ENCODE measurements at regions not wholly inside any gene's neighbourhood (a gene's known extent, or its start where the extent isn't known, plus 50 kb on each side); places are given as distances from the start of the nearest gene placed in this dataset.

DNA sequence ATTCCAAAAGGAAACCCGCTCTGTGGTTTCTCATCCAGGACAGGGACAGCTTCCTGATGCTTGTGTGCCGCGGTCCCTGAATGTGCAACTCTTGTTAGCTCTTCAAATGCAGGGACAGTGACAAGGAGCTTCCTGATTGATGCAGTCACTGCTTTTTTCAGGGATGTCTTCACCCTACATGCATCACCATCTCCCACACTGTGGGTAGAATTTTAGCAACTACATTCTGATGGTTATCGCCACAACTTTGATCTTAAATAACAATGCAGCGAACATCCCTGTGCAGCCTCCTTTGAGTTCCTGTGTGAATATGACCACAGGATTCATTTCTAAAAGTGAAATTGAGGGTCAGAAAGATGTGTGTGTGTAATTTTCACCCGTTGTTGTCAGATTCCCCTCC is 115.0 kb downstream of the GGTLC2 start:
- DNase-seq: no peak
- H3K36me3 ChIP-seq (replicated peaks in 1 of 2; ENCODE audit: insufficient read depth in 1 of 2, low read depth in 2 of 2): no peaks in the 10 kb centered on the region
- TF ChIP-seq CTCF (IDR thresholded peaks at IDR 0.05) (no peak), POLR2A (IDR thresholded peaks at IDR 0.05) (no peak)

GRCh38 chr22:22759889-22760546 is 115.6 kb downstream of the GGTLC2 start:
- Histone ChIP-seq H3K27me3 (no peaks in the 10 kb centered on the region), H3K27ac (no peak overlapping the region), H3K9me3 (no peaks in the 10 kb centered on the region), H3K36me3 (replicated peaks in 1 of 2; ENCODE audit: insufficient read depth in 1 of 2, low read depth in 2 of 2) (no peaks in the 10 kb centered on the region), H3K4me3 (no peak overlapping the region), H3K4me1 (no peaks in the 10 kb centered on the region)
- intact Hi-C loops (cut with DNase I): no loop called here
- ATAC-seq (no peak), DNase-seq (no peak)
- TF ChIP-seq POLR2A (IDR thresholded peaks at IDR 0.05): no peak
- TF ChIP-seq CTCF (IDR thresholded peaks at IDR 0.05): no peak
- WGBS, 2 donors: 78 to 79% methylated on average over 7 of the region's 7 CpGs

More for the DNA sequence above, 115.0 kb downstream of the GGTLC2 start:
- intact Hi-C loops (cut with DNase I): no loop called here
- Histone ChIP-seq H3K4me3 (no peak overlapping the region), H3K27ac (no peak overlapping the region), H3K27me3 (no peaks in the 10 kb centered on the region), H3K4me1 (peaks cover under 1% of the 10 kb centered on the region), H3K9me3 (no peaks in the 10 kb centered on the region)
- 64% methylated on average over 6 of the region's 6 CpGs for WGBS, 2 donors
- no peak for ATAC-seq

DNA sequence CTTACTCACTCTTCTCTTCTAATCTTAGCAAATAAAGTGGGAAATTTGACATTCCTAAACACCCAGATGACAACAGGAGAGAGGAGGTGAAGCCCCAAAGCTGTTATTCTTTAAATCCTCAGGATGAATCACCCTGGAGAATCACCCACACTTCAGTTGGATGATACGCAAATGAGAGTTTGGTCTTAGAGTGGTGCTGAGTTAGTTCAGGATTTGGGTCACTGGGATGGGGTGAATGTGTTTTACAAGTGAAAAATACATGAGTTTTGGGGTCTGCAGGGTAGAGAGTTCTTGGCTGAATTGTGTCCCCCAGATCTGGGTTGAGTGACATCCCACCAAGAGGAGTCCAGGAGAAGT is 117.2 kb downstream of the GGTLC2 start:
- Histone ChIP-seq H3K4me1 (no peaks in the 10 kb centered on the region), H3K4me3 (no peak overlapping the region), H3K27ac (no peak overlapping the region), H3K27me3 (no peaks in the 10 kb centered on the region), H3K36me3 (replicated peaks in 1 of 2; ENCODE audit: insufficient read depth in 1 of 2, low read depth in 2 of 2) (no peaks in the 10 kb centered on the region), H3K9me3 (no peaks in the 10 kb centered on the region)
- ATAC-seq: no peak
- WGBS, 2 donors: 86 to 100% methylated on average over 1 of the region's 1 CpG
- no peak for TF ChIP-seq CTCF (IDR thresholded peaks at IDR 0.05)
- TF ChIP-seq POLR2A (IDR thresholded peaks at IDR 0.05): no peak
- intact Hi-C loops (cut with DNase I): no loop called here
- DNase-seq: no peak

DNA sequence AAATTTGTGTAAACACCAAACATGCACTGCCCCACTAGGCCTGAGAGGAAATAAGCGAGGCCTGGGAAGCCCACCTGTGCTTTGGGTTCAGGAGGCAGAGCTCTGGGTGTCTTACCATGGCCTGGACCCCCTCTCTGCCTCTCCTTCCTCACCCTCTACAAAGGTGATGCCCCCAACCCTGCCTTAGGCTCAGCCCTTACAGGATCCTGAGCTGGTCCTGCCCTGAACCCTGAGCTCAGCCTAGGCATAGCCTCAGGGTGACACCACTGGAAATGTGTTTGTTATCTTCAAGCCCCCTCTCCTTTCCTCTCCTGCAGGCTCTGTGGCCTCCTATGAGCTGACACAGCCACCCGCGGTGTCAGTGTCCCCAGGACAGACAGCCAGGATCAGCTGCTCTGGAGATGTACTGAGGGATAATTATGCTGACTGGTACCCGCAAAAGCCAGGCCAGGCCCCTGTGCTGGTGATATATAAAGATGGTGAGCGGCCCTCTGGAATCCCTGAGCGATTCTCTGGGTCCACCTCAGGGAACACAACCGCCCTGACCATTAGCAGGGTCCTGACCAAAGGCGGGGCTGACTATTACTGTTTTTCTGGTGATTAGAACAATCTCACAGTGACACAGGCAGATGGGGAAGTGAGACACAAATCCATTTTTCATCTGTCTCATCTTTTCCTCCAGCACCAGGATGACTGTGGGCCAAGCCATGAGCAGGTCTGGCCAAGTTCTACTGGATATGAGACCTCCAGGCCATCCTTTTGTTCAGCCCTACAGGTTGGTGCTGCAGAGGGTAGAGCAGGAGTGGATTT is 117.8 kb downstream of the GGTLC2 start:
- intact Hi-C loops (cut with DNase I): no loop called here
- no peaks in the 10 kb centered on the region for H3K4me1 ChIP-seq
- WGBS, 2 donors: 71 to 83% methylated on average over 8 of the region's 8 CpGs
- H3K27me3 ChIP-seq: no peaks in the 10 kb centered on the region
- H3K36me3 ChIP-seq (replicated peaks in 1 of 2; ENCODE audit: insufficient read depth in 1 of 2, low read depth in 2 of 2): no peaks in the 10 kb centered on the region
- H3K9me3 ChIP-seq: no peaks in the 10 kb centered on the region
- H3K27ac ChIP-seq: no peak overlapping the region
- H3K4me3 ChIP-seq: no peak overlapping the region
- DNase-seq (no peak), ATAC-seq (no peak)
- no peak for TF ChIP-seq POLR2A (IDR thresholded peaks at IDR 0.05)
- TF ChIP-seq CTCF (IDR thresholded peaks at IDR 0.05): no peak
